Prostate gland (tissue), 2 donors: ENCODE measurements at regions not wholly inside any gene's neighbourhood (a gene's known extent, or its start where the extent isn't known, plus 50 kb on each side); places are given as distances from the start of the nearest gene placed in this dataset.

Source experiments
- DNase-seq: peaks from one replicate; pipeline ENCODE4 v3.0.0-alpha.2; 2019; ENCODE audit warnings: low spot score
- H3K27ac ChIP-seq, 2 donors: fragments of 200-600 bp; sonication (generic); 2 replicates each; pipeline ENCODE4 v1.5.1; 2017 to 2019
- H3K27me3 ChIP-seq: fragments of 200-600 bp; sonication (generic); replicated peaks from 2 replicates; pipeline ENCODE4 v1.5.1; 2019; ENCODE audit not compliant: insufficient read depth
- H3K36me3 ChIP-seq, 2 donors: fragments of 200-600 bp; sonication (generic); 1 replicate in 1 of 2; 2 replicates in 1 of 2; pipeline versions ENCODE4 v1.5.1 to v1.8.1; 2017 to 2019
- H3K4me1 ChIP-seq: fragments of 200-600 bp; sonication (generic); replicated peaks from 2 replicates; pipeline ENCODE4 v1.5.1; 2019
- H3K4me3 ChIP-seq, 2 donors: fragments of 200-600 bp; sonication (generic); 2 replicates each; pipeline ENCODE4 v1.5.1; 2017 to 2019
- H3K9me3 ChIP-seq: fragments of 200-600 bp; sonication (generic); 2 replicates; pipeline ENCODE4 v1.5.1; 2017
- CTCF ChIP-seq, 4 experiments: fragments of 200-600 bp in 2 of 4; fragments of 450-650 bp in 2 of 4; sonication (generic) in 2 of 4; IDR thresholded peaks; 1 replicate in 3 of 4; 2 replicates in 1 of 4; pipeline ENCODE4 v1.5.1; 2016 to 2019; ENCODE audit warnings: antibody characterized with exemption in 4 of 4, mild to moderate bottlenecking in 2 of 4, moderate library complexity in 2 of 4
- POLR2A ChIP-seq: fragments of 450-650 bp; IDR thresholded peaks from one replicate; pipeline ENCODE4 v1.6.1; 2016; ENCODE audit warnings: antibody characterized with exemption, mild to moderate bottlenecking
- POLR2AphosphoS5 ChIP-seq: sonication (generic); formaldehyde crosslinking; IDR thresholded peaks from one replicate; pipeline ENCODE4 v1.6.1; 2017; ENCODE audit warnings: antibody characterized with exemption
- WGBS: methylation state at CpG from one replicate; pipeline ENCODE4 v1.1.5; 2018; 5-methylcytosine and 5-hydroxymethylcytosine counted together
- intact Hi-C: fragments of 100-400 bp; cut with DNase I; formaldehyde crosslinking; loops from one replicate; pipeline ENCODE4 v1.14.2; 2022

- Histone ChIP-seq H3K4me3 (no peak overlapping the region), H3K27me3 (no peaks in the 10 kb centered on the region), H3K9me3 (no peaks in the 10 kb centered on the region), H3K4me1 (no peaks in the 10 kb centered on the region), H3K36me3 (no peaks in the 10 kb centered on the region), H3K27ac (no peak overlapping the region)
- no peak for TF ChIP-seq POLR2AphosphoS5
- no peak for TF ChIP-seq POLR2A
- no peak for TF ChIP-seq CTCF (IDR thresholded peaks at IDR 0.05)
- DNase-seq = no peak
- intact Hi-C loops = no loop called here
- 85% methylated on average over 8 of the region's 8 CpGs for WGBS
These were observed 762.3 kb upstream of the ID2 start for GRCh38 chr2:7919510-7919909.

DNA sequence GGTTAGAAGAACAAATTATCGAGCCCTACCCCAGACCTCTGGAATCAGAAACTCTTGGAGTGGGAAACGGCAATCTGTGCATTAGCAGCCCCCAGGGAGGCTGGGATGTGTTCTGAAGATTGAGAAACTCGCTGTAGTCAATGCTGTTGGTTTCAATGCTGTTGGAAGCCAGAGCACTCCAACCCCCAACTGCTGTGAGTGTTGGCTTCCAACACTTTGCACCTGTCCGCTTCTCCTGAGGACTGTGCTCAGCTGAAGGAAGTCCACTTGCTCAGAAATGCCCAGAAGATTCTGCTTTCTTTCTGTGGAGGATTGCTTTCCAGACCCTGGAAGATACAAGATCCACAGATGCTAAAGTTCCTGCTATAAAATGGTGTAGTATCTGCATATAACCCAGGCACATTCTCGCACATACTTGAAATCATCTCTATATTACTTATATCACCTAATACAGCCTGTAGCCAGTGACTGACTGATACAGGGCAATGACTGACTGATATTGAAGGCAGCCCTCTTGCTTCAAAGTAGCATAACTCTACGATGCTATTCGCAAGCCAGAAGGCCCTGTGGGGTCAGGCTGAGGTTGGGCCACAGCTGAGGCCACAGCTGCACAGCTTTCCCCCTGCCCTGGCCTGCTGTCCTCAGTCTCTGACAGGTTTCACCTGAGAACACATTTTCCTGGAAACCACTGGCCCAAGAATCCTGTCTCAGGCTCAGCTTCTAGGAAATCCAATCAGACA, 757.7 kb upstream of the ID2 start:
- no peak for TF ChIP-seq POLR2AphosphoS5
- TF ChIP-seq CTCF (IDR thresholded peaks at IDR 0.05) = no peak
- TF ChIP-seq POLR2A = no peak
- no peaks in the 10 kb centered on the region for H3K4me1 ChIP-seq
- H3K27me3 ChIP-seq = no peaks in the 10 kb centered on the region
- intact Hi-C loops = no loop called here
- H3K4me3 ChIP-seq = no peak overlapping the region
- H3K9me3 ChIP-seq = no peaks in the 10 kb centered on the region
- no peaks in the 10 kb centered on the region for H3K36me3 ChIP-seq
- H3K27ac ChIP-seq = no peak overlapping the region
- 75% methylated on average over 7 of the region's 7 CpGs for WGBS
- DNase-seq = no peak

GRCh38 chr2:7925506-7925905, 756.4 kb upstream of the ID2 start:
- TF ChIP-seq POLR2AphosphoS5 = no peak
- no peak for TF ChIP-seq POLR2A
- TF ChIP-seq CTCF (IDR thresholded peaks at IDR 0.05) = no peak
- H3K4me3 ChIP-seq = no peak overlapping the region
- no peaks in the 10 kb centered on the region for H3K36me3 ChIP-seq
- no peaks in the 10 kb centered on the region for H3K9me3 ChIP-seq
- 26% methylated on average over 1 of the region's 1 CpG for WGBS
- H3K27ac ChIP-seq = no peak overlapping the region
- H3K27me3 ChIP-seq = no peaks in the 10 kb centered on the region
- no peak for DNase-seq
- intact Hi-C loops = no loop called here
- no peaks in the 10 kb centered on the region for H3K4me1 ChIP-seq

DNA sequence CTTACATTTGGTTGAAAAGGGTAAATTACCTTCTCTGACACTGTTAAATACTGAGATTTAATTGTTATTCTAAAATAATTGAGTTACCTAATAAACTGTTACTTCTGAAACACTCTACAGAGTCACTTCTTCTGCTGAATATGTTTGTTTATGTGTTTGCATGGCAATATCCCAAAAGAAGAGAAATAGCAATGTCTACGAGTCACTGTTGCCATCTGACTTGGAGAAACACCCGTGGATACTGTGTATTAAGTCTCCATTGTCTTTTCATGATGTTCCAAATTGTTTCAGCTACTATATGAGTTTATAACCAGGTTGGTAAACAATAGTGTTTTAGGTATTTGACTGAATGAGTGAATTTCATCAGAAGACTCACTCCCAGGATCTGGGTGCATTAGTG, 754.2 kb upstream of the ID2 start:
- Histone ChIP-seq H3K36me3 (no peaks in the 10 kb centered on the region), H3K27me3 (no peaks in the 10 kb centered on the region), H3K27ac (no peak overlapping the region), H3K4me1 (no peaks in the 10 kb centered on the region), H3K4me3 (no peak overlapping the region), H3K9me3 (no peaks in the 10 kb centered on the region)
- TF ChIP-seq CTCF (IDR thresholded peaks at IDR 0.05) (no peak), POLR2AphosphoS5 (no peak), POLR2A (no peak)
- intact Hi-C loops = no loop called here
- no peak for DNase-seq
- 64% methylated on average over 2 of the region's 2 CpGs for WGBS

DNA sequence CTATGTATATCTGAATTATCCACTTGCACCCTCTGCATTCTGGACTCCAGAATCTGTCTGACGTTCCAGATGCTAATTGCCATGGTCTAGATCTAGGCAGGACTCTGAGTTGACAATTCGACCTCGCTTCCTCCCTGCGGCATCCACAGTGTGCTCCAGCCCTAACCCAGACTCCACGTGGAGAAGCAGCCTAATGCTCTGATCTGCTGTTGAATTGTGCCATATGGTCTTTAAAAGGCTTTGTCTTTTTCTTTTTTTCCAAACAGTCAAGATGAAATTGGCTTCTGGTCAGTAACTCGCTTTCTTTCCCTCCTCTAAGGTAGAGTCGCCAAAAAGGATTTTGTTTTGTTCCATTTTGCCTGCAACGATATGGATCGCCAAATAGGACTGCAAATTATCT, 752.6 kb upstream of the ID2 start:
- intact Hi-C loops = no loop called here
- H3K27me3 ChIP-seq = no peaks in the 10 kb centered on the region
- no peaks in the 10 kb centered on the region for H3K4me1 ChIP-seq
- H3K4me3 ChIP-seq = no peak overlapping the region
- 69% methylated on average over 9 of the region's 9 CpGs for WGBS
- no peak overlapping the region for H3K27ac ChIP-seq
- no peaks in the 10 kb centered on the region for H3K36me3 ChIP-seq
- DNase-seq = no peak
- H3K9me3 ChIP-seq = no peaks in the 10 kb centered on the region
- no peak for TF ChIP-seq CTCF (IDR thresholded peaks at IDR 0.05)
- no peak for TF ChIP-seq POLR2A
- no peak for TF ChIP-seq POLR2AphosphoS5
